ENCODE measurements at regions not wholly inside any gene's neighbourhood (a gene's known extent, or its start where the extent isn't known, plus 50 kb on each side); places are given as distances from the start of the nearest gene placed in this dataset.
"Not testable (repeated sequence)": the region's sequence is repeated elsewhere in the genome, so short reads cannot be mapped to it uniquely, and the experiment has no call there.

GRCh38 chr11:126146454-126147192 lies 64.8 kb downstream of the RPUSD4 start:
- TF ChIP-seq EZH2 (IDR thresholded peaks at IDR 0.05; ENCODE audit: borderline replicate concordance, low read depth, low read length, poor library complexity, severe bottlenecking) (no peak), CTCF (conservative IDR thresholded peaks at IDR 0.05; ENCODE audit: low read depth, low read length) (no peak)
- no peaks in the 10 kb centered on the region for H3K9me3 ChIP-seq (ENCODE audit: low read depth, low read length, poor library complexity, severe bottlenecking)
- intact Hi-C loops (cut with micrococcal nuclease; ENCODE audit: unreplicated experiment) = no loop called here
- peaks cover 5% of the 10 kb centered on the region for H3K4me1 ChIP-seq (ENCODE audit: insufficient read depth, low read length, poor library complexity, severe bottlenecking)
- BruUV-seq (replicated peaks) = no TSS peak
- POLR2A ChIA-PET (ENCODE audit: low non-redundant PET) = no interaction called here
- CTCF ChIA-PET = no interaction called here
- H3K36me3 ChIP-seq (ENCODE audit: insufficient read depth, low read length, poor library complexity, severe bottlenecking) = no peaks in the 10 kb centered on the region
- no peak overlapping the region for H3K27ac ChIP-seq (ENCODE audit: low read depth, low read length, poor library complexity, severe bottlenecking)
- no peak overlapping the region for H3K4me3 ChIP-seq (ENCODE audit: low read depth, low read length, poor library complexity, severe bottlenecking)
- DNase-seq (ENCODE audit: low spot score) = no peak
- H3K27me3 ChIP-seq (replicated peaks; ENCODE audit: insufficient read depth, low read depth, low read length, poor library complexity) = no peaks in the 10 kb centered on the region

- POLR2A ChIA-PET (ENCODE audit: low non-redundant PET) = no interaction called here
These were observed 65.5 kb downstream of the RPUSD4 start for GRCh38 chr11:126145954-126146353.

DNA sequence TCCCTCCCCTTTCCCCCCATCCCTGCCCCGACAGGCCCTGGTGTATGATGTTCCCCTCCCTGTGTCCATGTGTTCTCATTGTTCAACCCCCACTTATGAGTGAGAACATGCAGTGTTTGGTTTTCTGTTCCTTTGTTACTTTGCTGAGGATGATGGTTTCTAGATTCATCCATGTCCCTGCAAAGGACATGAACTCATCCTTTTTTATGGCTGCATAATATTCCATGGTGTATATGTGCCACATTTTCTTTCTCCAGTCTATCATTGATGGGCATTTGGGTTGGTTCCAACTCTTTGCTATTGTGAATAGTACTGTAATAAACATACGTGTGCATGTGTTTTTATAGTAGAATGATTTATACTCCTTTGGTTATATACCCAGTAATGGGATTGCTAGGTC lies 68.0 kb downstream of the RPUSD4 start:
- intact Hi-C loops (cut with micrococcal nuclease; ENCODE audit: unreplicated experiment) = not testable (repeated sequence)

More at GRCh38 chr11:126145954-126146353, 65.5 kb downstream of the RPUSD4 start:
- Histone ChIP-seq H3K27ac (ENCODE audit: low read depth, low read length, poor library complexity, severe bottlenecking) (no peak overlapping the region), H3K4me1 (ENCODE audit: insufficient read depth, low read length, poor library complexity, severe bottlenecking) (peaks cover 9% of the 10 kb centered on the region), H3K27me3 (replicated peaks; ENCODE audit: insufficient read depth, low read depth, low read length, poor library complexity) (no peaks in the 10 kb centered on the region), H3K9me3 (ENCODE audit: low read depth, low read length, poor library complexity, severe bottlenecking) (no peaks in the 10 kb centered on the region), H3K4me3 (ENCODE audit: low read depth, low read length, poor library complexity, severe bottlenecking) (no peak overlapping the region), H3K36me3 (ENCODE audit: insufficient read depth, low read length, poor library complexity, severe bottlenecking) (no peaks in the 10 kb centered on the region)
- intact Hi-C loops (cut with micrococcal nuclease; ENCODE audit: unreplicated experiment) = no loop called here
- CTCF ChIA-PET = no interaction called here
- DNase-seq (ENCODE audit: low spot score) = no peak
- no peak for TF ChIP-seq CTCF (conservative IDR thresholded peaks at IDR 0.05; ENCODE audit: low read depth, low read length)
- TF ChIP-seq EZH2 (IDR thresholded peaks at IDR 0.05; ENCODE audit: borderline replicate concordance, low read depth, low read length, poor library complexity, severe bottlenecking) = no peak
- no TSS peak for BruUV-seq (replicated peaks)

DNA sequence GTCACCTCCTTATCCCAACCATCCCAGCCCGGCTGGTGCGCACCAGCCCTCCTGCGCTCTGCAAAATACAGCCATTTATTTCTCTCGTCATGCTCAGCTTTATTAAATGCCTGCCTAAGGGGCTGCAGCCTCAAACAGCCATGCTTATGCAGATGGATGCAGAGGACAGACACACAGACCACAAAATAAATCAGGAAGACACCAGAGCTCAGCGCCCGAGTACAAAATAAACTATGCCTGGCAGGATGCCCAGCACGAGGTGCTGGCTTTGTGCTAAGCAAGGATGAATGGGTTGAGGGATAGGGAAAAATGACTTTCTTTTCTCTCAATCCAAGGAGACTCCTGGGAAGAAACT lies 70.5 kb downstream of the RPUSD4 start:
- CTCF ChIA-PET = no interaction called here
- no peak for TF ChIP-seq EZH2 (IDR thresholded peaks at IDR 0.05; ENCODE audit: borderline replicate concordance, low read depth, low read length, poor library complexity, severe bottlenecking)
- no peak for TF ChIP-seq CTCF (conservative IDR thresholded peaks at IDR 0.05; ENCODE audit: low read depth, low read length)
- peak; percentile 77 for DNase-seq (ENCODE audit: low spot score)
- Histone ChIP-seq H3K9me3 (ENCODE audit: low read depth, low read length, poor library complexity, severe bottlenecking) (no peaks in the 10 kb centered on the region), H3K4me1 (ENCODE audit: insufficient read depth, low read length, poor library complexity, severe bottlenecking) (peaks cover 42% of the 10 kb centered on the region), H3K36me3 (ENCODE audit: insufficient read depth, low read length, poor library complexity, severe bottlenecking) (no peaks in the 10 kb centered on the region), H3K27me3 (replicated peaks; ENCODE audit: insufficient read depth, low read depth, low read length, poor library complexity) (no peaks in the 10 kb centered on the region), H3K4me3 (ENCODE audit: low read depth, low read length, poor library complexity, severe bottlenecking) (no peak overlapping the region), H3K27ac (ENCODE audit: low read depth, low read length, poor library complexity, severe bottlenecking) (no peak overlapping the region)
- intact Hi-C loops (cut with micrococcal nuclease; ENCODE audit: unreplicated experiment) = no loop called here
- POLR2A ChIA-PET (ENCODE audit: low non-redundant PET) = no interaction called here
- no TSS peak for BruUV-seq (replicated peaks)

More for the DNA sequence above, 68.0 kb downstream of the RPUSD4 start:
- DNase-seq (ENCODE audit: low spot score); H3K36me3 ChIP-seq (ENCODE audit: insufficient read depth, low read length, poor library complexity, severe bottlenecking); H3K9me3 ChIP-seq (ENCODE audit: low read depth, low read length, poor library complexity, severe bottlenecking); H3K27ac ChIP-seq (ENCODE audit: low read depth, low read length, poor library complexity, severe bottlenecking); POLR2A ChIA-PET (ENCODE audit: low non-redundant PET); H3K27me3 ChIP-seq (replicated peaks; ENCODE audit: insufficient read depth, low read depth, low read length, poor library complexity); BruUV-seq (replicated peaks); H3K4me3 ChIP-seq (ENCODE audit: low read depth, low read length, poor library complexity, severe bottlenecking); CTCF ChIA-PET: not testable (repeated sequence)
- H3K4me1 ChIP-seq (ENCODE audit: insufficient read depth, low read length, poor library complexity, severe bottlenecking) = peaks cover 32% of the 10 kb centered on the region

Data from A673 (cell line).